AG04450 (cell line): ENCODE measurements at regions not wholly inside any gene's neighbourhood (a gene's known extent, or its start where the extent isn't known, plus 50 kb on each side); places are given as distances from the start of the nearest gene placed in this dataset.

Experiments
- CTCF ChIA-PET: fragments of 300-600, 350-600 bp; formaldehyde crosslinking; extraction: SDS; loops from one replicate; lab custom pipeline; 2022; ENCODE audit warnings: antibody characterized with exemption, inconsistent platforms; lab: Charles Lee
- POLR2A ChIA-PET: fragments of 350-600 bp; formaldehyde crosslinking; extraction: SDS; loops from one replicate; lab custom pipeline; 2021; ENCODE audit warnings: antibody characterized with exemption, inconsistent platforms; lab: Yijun Ruan, JAX
- DNase-seq: peaks from one replicate; pipeline ENCODE4 v3.0.0-alpha.2; 2011; ENCODE audit warnings: low read depth, low spot score
- H3K27ac ChIP-seq: one replicate; pipeline ENCODE4 v1.5.1; 2012; ENCODE audit warnings: low read depth, low read length, control low read depth
- H3K27me3 ChIP-seq: one replicate; pipeline ENCODE4 v1.6.0; 2012; ENCODE audit warnings: low read length; ENCODE audit not compliant: control insufficient read depth, insufficient read depth
- H3K4me3 ChIP-seq: 2 replicates; pipeline ENCODE4 v1.5.1; 2011; ENCODE audit warnings: mild to moderate bottlenecking, low read depth, low read length, control low read depth
- H3K9me3 ChIP-seq: 2 replicates; pipeline ENCODE4 v1.5.1; 2012; ENCODE audit warnings: low read length; ENCODE audit not compliant: control insufficient read depth, insufficient read depth
- CTCF ChIP-seq: IDR thresholded peaks from 2 replicates; pipeline ENCODE4 v1.5.1; 2011; ENCODE audit warnings: low read depth, low read length, control low read depth, inconsistent platforms

DNA sequence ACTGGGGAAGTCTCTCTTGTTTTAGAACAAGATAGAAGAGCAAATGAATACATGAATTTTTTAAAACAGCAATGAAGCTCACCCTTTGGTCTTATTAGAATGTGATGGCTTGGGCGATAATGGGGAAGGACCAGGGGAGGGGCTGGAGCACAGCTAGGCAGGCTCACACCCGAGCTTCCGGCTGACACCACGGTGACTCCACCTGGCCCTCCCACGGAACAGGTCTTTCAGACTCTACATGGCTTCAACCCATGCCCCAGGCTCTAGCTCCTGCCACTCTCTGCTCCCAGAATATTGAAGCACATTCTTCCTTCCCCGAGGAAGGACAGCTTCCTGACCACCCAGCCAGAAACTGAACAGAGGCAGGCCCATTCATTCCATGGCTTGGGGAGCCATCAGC is 127.5 kb upstream of the AGAP1 start:
- H3K9me3 ChIP-seq, result no peaks in the 10 kb centered on the region
- CTCF ChIA-PET, result no interaction called here
- no peak overlapping the region for H3K27ac ChIP-seq
- H3K27me3 ChIP-seq, result peaks cover 38% of the 10 kb centered on the region
- H3K4me3 ChIP-seq, result no peak overlapping the region
- POLR2A ChIA-PET, result no interaction called here
- no peak for DNase-seq
- TF ChIP-seq CTCF, result no peak

GRCh38 chr2:235366807-235367206 is 127.0 kb upstream of the AGAP1 start:
- Histone ChIP-seq H3K27me3 (peaks cover 34% of the 10 kb centered on the region), H3K9me3 (no peaks in the 10 kb centered on the region), H3K27ac (no peak overlapping the region), H3K4me3 (no peak overlapping the region)
- TF ChIP-seq CTCF, result no peak
- ChIA-PET POLR2A (no interaction called here), CTCF (no interaction called here)
- DNase-seq, result no peak

GRCh38 chr2:235371018-235371417 is 122.8 kb upstream of the AGAP1 start:
- Histone ChIP-seq H3K9me3 (no peaks in the 10 kb centered on the region), H3K27ac (no peak overlapping the region), H3K4me3 (no peak overlapping the region), H3K27me3 (peaks cover 9% of the 10 kb centered on the region)
- no peak for DNase-seq
- POLR2A ChIA-PET, result no interaction called here
- no peak for TF ChIP-seq CTCF
- CTCF ChIA-PET, result no interaction called here

DNA sequence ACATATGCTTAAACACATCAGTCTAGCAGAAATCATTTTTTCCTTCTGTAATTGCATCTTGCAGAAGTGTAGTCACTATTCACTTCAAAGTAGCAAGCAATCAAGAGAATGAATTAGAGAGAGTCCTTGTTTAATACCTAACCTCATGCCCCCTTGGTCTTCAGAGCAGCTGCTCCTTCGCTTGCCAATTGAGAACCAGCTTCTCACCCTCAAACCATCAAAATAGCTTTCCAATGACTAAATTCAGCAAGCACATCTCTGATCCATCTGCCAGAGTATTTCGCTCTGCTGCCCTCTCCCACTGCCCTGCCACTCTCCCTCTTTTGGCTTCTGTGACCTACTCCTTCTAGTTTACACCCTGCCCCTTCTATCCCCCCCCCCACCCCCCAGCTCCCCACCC is 120.7 kb upstream of the AGAP1 start:
- CTCF ChIA-PET, result no interaction called here
- POLR2A ChIA-PET, result no interaction called here
- no peak overlapping the region for H3K27ac ChIP-seq
- peaks cover 6% of the 10 kb centered on the region for H3K27me3 ChIP-seq
- DNase-seq, result no peak
- no peaks in the 10 kb centered on the region for H3K9me3 ChIP-seq
- H3K4me3 ChIP-seq, result no peak overlapping the region
- TF ChIP-seq CTCF, result no peak

GRCh38 chr2:235377176-235377575 is 116.7 kb upstream of the AGAP1 start:
- Histone ChIP-seq H3K27ac (no peak overlapping the region), H3K9me3 (no peaks in the 10 kb centered on the region), H3K27me3 (peaks cover 2% of the 10 kb centered on the region), H3K4me3 (no peak overlapping the region)
- DNase-seq, result no peak
- POLR2A ChIA-PET, result no interaction called here
- no peak for TF ChIP-seq CTCF
- CTCF ChIA-PET, result no interaction called here
